DMS53 treated with DMSO at 0.1 percent for 48 hours (cell line): ENCODE measurements at regions not wholly inside any gene's neighbourhood (a gene's known extent, or its start where the extent isn't known, plus 50 kb on each side); places are given as distances from the start of the nearest gene placed in this dataset.

Experiments used
- DNase-seq: peaks from one replicate; lab custom pipeline; 2025; ENCODE audit not compliant: unreplicated experiment; lab: John Stamatoyannopoulos, UW

- no peak for DNase-seq
Measured at GRCh38 chr7:68492359-68492690, 1106.0 kb upstream of the AUTS2 start.

GRCh38 chr7:68503400-68503799 is 1094.9 kb upstream of the AUTS2 start:
- no peak for DNase-seq

GRCh38 chr7:68504716-68505115 is 1093.6 kb upstream of the AUTS2 start:
- DNase-seq = no peak

DNA sequence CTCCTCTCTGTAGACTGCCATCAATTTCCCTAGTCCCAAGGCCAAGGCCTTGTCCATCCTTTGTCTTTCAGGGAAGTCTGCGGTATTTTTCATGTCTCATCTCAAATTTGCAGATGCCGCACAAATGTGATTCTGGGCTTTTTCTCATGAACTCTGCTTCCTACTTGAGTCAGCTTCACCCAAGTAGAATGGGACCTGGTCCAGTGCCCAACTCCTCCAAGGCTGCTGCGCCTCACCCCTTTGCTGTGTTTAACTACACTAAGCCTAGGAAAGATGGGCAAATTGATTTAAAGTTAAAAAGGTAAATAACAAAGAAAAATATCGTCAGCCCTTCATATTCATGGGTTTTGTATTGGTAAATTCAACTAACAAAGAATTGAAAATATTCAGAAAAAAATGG is 1092.6 kb upstream of the AUTS2 start:
- DNase-seq = no peak

DNA sequence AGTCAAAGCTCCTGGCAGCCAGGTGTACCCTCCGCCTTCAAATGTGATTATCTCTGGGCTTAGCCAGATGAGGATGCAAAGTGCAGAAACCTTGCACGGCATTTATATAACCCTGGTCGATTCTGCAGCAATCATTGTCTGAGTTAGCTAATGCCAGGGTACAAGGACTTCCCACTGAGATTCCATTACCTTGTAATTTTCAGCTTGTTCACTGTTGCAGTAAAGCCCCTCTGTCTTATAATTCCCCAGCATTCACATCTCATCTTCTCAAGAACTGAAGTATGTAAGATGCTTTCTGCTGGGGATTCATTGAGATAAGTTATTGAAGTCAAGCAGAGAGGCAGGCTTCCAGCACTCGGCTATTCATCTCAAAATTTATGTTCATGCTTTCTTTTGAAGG is 1090.6 kb upstream of the AUTS2 start:
- DNase-seq = no peak

- no peak for DNase-seq
Measured at GRCh38 chr7:68509054-68509453, 1089.2 kb upstream of the AUTS2 start.

GRCh38 chr7:68509603-68510002 is 1088.7 kb upstream of the AUTS2 start:
- no peak for DNase-seq

GRCh38 chr7:68511281-68511680 is 1087.0 kb upstream of the AUTS2 start:
- no peak for DNase-seq

DNA sequence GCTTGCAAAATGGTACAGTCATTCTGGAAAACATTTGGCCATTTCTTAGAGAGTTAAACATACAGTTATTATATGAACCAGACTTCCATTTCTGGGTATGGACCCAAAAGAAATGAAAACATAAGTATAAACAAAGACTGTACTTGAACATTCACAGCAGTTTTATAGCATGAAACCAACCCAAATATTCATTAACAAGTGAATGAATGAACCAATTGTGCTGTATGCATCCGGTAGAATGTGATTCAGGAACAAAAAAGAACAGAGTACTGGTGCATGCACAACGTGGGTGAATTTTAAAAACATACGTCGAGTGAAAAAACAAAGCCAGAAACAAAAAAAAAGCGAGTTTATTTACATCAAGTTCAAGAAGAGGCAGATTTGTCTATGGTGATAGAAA is 1085.8 kb upstream of the AUTS2 start:
- DNase-seq = no peak

DNA sequence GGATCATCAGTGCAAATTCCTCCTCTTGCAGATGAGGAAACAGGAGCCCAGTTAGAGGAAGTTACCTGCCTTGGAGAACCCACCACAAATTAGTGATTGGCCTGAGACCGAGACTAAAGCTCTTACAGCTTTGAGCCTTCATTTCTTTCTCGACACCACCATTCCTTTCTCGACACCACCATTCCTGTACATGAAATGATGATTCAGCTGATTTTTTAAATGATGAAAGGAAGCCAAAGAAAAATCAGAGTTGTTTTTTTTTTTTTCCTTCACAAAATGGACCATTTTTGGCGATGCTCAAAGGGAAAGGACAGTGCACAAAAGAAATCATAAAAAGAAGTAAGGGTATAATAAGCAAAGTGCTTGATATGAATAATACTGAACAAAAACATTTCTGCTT is 1080.2 kb upstream of the AUTS2 start:
- no peak for DNase-seq

DNA sequence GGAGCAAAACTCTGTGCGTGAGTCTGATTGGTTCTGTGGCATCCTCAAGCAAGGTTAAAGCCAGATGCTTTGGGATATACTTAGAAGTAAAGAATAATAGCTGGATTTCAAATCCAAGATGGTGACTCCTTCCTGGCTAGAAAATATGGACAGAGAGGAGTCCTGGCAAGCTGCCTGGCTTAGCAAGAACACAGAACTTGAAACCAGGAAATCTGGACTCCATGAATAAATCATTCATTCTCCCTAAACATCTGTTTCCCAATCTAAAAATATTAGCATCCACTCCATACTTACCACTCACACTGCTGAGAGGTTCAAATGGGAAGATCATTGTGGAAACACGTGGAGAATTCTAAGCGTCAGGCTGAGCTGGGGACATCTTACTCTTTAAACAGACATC is 1074.1 kb upstream of the AUTS2 start:
- DNase-seq = no peak

DNA sequence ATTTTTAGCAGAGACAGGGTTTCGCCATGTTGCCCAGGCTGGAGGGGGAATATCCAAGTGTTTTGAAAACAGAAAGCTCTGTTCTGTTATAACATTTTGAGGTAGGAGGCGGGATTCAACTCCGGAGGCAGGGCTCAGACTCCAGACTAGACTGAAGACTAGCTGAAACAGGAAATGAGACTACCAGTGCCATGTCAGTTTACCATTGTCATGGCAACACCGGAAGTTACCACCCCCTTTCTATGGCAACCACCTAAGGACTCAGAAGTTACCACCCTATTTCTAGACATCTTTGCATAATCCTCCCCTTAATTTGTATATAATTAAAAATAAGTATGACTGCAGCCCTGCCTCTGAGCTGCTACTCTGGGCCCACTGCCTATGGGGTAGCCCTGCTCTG is 1069.1 kb upstream of the AUTS2 start:
- no peak for DNase-seq

- no peak for DNase-seq
Measured at GRCh38 chr7:68535266-68535665, 1063.0 kb upstream of the AUTS2 start.

DNA sequence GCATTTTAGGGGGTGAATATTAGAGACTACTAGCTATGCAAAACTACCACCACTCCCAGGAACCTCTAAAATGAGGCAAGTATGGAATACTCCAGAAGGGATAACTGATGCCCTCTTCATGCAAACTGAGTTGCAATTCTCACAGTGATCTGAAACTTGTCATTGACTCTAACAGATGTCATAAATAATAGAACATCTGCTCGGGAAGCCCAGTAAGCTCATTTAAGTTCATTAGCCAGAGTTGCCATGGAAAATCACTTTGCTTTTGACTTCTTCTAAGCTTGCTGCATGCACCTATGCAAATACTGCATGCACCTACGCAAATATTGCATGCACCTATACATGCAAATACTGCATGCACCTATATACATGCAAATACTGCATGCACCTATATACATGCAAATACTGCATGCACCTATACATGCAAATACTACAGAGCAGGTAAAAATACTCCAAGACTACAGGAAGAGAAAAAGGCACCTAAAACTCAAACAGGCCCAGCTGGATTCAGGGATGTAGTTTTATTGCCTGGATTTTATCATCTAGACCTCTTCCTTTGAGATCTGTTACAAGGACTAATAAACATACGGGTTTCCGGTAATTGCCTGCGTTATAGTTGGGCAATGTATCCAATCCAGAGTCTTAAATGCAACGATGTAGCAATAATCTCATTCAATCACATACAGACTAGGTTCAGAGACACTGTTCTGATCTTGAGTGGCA is 1061.1 kb upstream of the AUTS2 start:
- no peak for DNase-seq

DNA sequence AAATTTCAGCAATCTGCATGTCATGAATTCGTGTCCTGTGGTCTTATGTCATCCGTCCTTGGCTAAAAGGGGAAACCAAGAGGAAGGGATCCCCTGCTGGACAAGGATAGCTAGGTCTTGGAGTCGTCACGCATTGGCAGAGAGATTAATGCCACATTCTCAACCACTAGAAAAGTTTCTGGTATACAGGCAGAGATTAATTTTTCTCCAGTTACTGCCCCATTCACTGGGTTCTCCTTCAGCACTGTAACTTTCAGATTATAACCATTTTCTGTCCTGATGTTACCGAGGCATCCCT is 1060.6 kb upstream of the AUTS2 start:
- no peak for DNase-seq

DNA sequence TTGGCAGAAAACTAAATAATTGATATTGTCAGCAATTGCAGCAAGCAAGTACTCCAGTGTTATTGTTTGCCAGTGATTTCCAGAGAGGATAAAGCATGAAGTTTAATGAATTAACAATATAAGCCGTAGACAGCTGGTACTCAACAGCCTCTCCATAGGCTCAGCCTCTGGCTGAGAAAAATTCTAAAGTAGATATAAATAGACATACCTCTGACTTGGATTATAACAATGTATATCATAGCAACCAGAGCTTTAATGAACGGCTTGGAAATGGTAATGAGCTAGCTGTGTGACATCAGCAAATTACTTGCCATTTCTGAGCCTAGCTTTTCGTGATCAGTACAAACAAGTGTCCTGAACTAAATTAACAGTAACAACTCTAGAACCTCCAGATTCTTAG is 1055.4 kb upstream of the AUTS2 start:
- DNase-seq = no peak

- DNase-seq = no peak
Measured at GRCh38 chr7:68544851-68545250, 1053.4 kb upstream of the AUTS2 start.

GRCh38 chr7:68547181-68547580 is 1051.1 kb upstream of the AUTS2 start:
- no peak for DNase-seq

- DNase-seq = no peak
Measured at GRCh38 chr7:68547799-68548198, 1050.5 kb upstream of the AUTS2 start.

DNA sequence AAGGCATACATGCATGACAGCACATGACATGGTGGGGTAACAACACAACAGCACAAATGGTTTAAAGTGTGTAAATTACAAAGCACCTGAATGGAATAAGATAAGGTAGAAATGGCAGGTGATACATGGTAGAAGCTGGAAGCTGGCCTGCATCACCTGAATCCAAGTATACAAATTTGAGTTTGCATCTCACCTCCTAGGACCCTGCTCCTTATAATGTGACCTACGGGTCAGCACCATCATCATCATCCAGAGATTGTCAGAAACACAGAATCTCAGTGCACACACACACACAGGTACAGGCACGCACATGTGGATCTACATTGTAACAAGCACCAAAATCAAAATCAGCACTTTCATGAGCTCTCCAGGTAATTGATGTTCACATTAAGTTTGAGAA is 1048.2 kb upstream of the AUTS2 start:
- no peak for DNase-seq

- DNase-seq = no peak
Measured at GRCh38 chr7:68550635-68551034, 1047.6 kb upstream of the AUTS2 start.

GRCh38 chr7:68556537-68556936 is 1041.7 kb upstream of the AUTS2 start:
- DNase-seq = no peak

DNA sequence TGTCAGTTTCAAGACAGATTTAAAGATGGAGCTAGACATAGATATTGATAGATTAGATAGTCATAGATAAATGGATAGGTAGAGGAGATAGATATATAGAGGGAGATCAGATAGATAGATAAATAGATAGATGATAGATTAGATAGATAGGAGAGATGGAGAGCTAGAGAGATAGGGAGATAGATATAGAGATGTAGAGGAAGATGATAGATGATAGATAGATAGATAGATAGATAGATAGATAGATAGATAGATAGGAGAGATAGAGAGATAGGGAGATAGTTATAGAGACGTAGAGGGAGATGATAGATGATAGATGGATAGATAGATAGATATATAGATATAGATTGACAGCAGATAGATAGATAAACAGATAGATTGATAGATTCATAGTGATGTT is 1038.8 kb upstream of the AUTS2 start:
- no peak for DNase-seq
